HK-2 (cell line): ENCODE measurements at regions not wholly inside any gene's neighbourhood (a gene's known extent, or its start where the extent isn't known, plus 50 kb on each side); places are given as distances from the start of the nearest gene placed in this dataset.

ENCODE experiments used
- DNase-seq: peaks from one replicate; pipeline ENCODE4 v3.0.0-alpha.2; 2018; ENCODE audit not compliant: unreplicated experiment

GRCh38 chr4:166363198-166363597 lies 490.2 kb downstream of the TLL1 start:
- no peak for DNase-seq

GRCh38 chr4:166366012-166366411 lies 493.0 kb downstream of the TLL1 start:
- DNase-seq, result no peak

- DNase-seq, result no peak
These were observed 504.5 kb downstream of the TLL1 start for GRCh38 chr4:166377578-166377977.

GRCh38 chr4:166386491-166387360 lies 513.7 kb downstream of the TLL1 start:
- DNase-seq, result no peak

GRCh38 chr4:166391501-166391900 lies 518.5 kb downstream of the TLL1 start:
- no peak for DNase-seq

- no peak for DNase-seq
These were observed 526.0 kb downstream of the TLL1 start for GRCh38 chr4:166399021-166399420.

- DNase-seq, result no peak
These were observed 527.3 kb downstream of the TLL1 start for GRCh38 chr4:166400270-166400894.

GRCh38 chr4:166413356-166413755 lies 540.3 kb downstream of the TLL1 start:
- DNase-seq, result no peak

GRCh38 chr4:166414431-166414830 lies 541.4 kb downstream of the TLL1 start:
- DNase-seq, result no peak

- no peak for DNase-seq
These were observed 542.7 kb downstream of the TLL1 start for GRCh38 chr4:166415749-166416148.

- DNase-seq, result no peak
These were observed 548.6 kb downstream of the TLL1 start for GRCh38 chr4:166421556-166422156.

GRCh38 chr4:166422475-166422874 lies 549.4 kb downstream of the TLL1 start:
- DNase-seq, result no peak

GRCh38 chr4:166426300-166426863 lies 553.3 kb downstream of the TLL1 start:
- DNase-seq, result no peak

- DNase-seq, result no peak
These were observed 559.1 kb downstream of the TLL1 start for GRCh38 chr4:166432125-166432524.

- DNase-seq, result no peak
These were observed 559.8 kb downstream of the TLL1 start for GRCh38 chr4:166432842-166433241.

GRCh38 chr4:166435449-166435848 lies 562.4 kb downstream of the TLL1 start:
- no peak for DNase-seq

GRCh38 chr4:166458756-166459155 lies 585.7 kb downstream of the TLL1 start:
- no peak for DNase-seq

GRCh38 chr4:166459621-166460020 lies 586.6 kb downstream of the TLL1 start:
- DNase-seq, result no peak

- no peak for DNase-seq
These were observed 587.9 kb downstream of the TLL1 start for GRCh38 chr4:166460769-166461550.

GRCh38 chr4:166481055-166481454 lies 608.0 kb downstream of the TLL1 start:
- DNase-seq, result no peak

- DNase-seq, result no peak
These were observed 608.7 kb downstream of the TLL1 start for GRCh38 chr4:166481739-166482138.

- no peak for DNase-seq
These were observed 609.7 kb downstream of the TLL1 start for GRCh38 chr4:166482758-166483157.
